Uterus (tissue), 2 donors: ENCODE measurements at regions not wholly inside any gene's neighbourhood (a gene's known extent, or its start where the extent isn't known, plus 50 kb on each side); places are given as distances from the start of the nearest gene placed in this dataset.

Source experiments
- POLR2A ChIP-seq, 2 donors: fragments of 450-650 bp; IDR thresholded peaks; one replicate each; pipeline ENCODE4 v1.6.1; 2016; ENCODE audit warnings: antibody characterized with exemption in 2 of 2, mild to moderate bottlenecking in 1 of 2, moderate library complexity in 1 of 2
- TF ChIP-seq, protein P1 (sequence below), 4 experiments: fragments of 200-600 bp in 2 of 4; fragments of 450-650 bp in 2 of 4; sonication (generic) in 2 of 4; IDR thresholded peaks; one replicate each; pipeline ENCODE4 v1.5.1; 2016 to 2019; ENCODE audit warnings: antibody characterized with exemption in 4 of 4, mild to moderate bottlenecking in 2 of 4, moderate library complexity in 1 of 4

DNA sequence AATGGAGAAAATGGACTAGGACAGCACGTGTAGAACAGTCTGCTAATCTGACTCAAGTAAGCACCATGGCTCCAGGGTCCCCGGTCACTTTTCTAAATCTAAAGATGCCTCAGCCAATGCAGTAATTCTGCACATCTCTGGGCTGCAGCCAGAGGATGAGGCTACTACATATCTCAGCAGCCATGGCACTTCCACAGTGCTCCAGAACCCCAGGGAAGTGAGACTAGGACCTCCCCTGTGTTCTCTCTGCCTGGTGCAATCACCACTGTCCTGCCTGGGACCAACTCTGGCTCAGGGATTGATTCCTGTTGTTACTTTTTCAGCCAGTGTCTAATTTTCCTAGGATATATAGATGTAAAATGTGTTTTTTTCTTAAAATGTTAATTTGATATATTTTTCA is 129.4 kb upstream of the TOP3B start:
- TF ChIP-seq, protein P1, sequence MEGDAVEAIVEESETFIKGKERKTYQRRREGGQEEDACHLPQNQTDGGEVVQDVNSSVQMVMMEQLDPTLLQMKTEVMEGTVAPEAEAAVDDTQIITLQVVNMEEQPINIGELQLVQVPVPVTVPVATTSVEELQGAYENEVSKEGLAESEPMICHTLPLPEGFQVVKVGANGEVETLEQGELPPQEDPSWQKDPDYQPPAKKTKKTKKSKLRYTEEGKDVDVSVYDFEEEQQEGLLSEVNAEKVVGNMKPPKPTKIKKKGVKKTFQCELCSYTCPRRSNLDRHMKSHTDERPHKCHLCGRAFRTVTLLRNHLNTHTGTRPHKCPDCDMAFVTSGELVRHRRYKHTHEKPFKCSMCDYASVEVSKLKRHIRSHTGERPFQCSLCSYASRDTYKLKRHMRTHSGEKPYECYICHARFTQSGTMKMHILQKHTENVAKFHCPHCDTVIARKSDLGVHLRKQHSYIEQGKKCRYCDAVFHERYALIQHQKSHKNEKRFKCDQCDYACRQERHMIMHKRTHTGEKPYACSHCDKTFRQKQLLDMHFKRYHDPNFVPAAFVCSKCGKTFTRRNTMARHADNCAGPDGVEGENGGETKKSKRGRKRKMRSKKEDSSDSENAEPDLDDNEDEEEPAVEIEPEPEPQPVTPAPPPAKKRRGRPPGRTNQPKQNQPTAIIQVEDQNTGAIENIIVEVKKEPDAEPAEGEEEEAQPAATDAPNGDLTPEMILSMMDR (IDR thresholded peaks at IDR 0.05): no peak
- no peak for TF ChIP-seq POLR2A (IDR thresholded peaks at IDR 0.05)
